ENCODE measurements at regions not wholly inside any gene's neighbourhood (a gene's known extent, or its start where the extent isn't known, plus 50 kb on each side); places are given as distances from the start of the nearest gene placed in this dataset.

DNA sequence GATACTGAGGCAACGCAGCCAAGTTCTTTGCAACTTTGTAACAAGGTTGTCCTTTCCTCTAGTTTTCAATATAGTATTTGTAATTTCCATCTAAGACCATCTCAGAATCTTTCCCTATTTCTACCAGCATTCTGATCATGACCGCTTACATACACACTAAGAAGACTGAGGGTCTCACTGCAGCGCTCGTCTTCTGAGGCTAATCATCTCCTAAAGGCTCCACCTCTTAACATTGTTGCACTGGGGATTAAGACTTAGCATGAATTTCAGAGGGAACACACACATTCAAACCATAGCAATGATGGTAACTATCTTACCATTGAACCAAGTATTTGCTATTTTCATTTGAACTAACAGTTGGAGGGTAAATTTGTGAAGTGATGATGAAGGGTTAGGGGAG, 463.3 kb upstream of the CCDC54 start:
- H3K4me3 ChIP-seq (ENCODE audit: low read depth, low read length), result no peak overlapping the region
- TF ChIP-seq, protein P1, sequence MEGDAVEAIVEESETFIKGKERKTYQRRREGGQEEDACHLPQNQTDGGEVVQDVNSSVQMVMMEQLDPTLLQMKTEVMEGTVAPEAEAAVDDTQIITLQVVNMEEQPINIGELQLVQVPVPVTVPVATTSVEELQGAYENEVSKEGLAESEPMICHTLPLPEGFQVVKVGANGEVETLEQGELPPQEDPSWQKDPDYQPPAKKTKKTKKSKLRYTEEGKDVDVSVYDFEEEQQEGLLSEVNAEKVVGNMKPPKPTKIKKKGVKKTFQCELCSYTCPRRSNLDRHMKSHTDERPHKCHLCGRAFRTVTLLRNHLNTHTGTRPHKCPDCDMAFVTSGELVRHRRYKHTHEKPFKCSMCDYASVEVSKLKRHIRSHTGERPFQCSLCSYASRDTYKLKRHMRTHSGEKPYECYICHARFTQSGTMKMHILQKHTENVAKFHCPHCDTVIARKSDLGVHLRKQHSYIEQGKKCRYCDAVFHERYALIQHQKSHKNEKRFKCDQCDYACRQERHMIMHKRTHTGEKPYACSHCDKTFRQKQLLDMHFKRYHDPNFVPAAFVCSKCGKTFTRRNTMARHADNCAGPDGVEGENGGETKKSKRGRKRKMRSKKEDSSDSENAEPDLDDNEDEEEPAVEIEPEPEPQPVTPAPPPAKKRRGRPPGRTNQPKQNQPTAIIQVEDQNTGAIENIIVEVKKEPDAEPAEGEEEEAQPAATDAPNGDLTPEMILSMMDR (IDR thresholded peaks at IDR 0.05; ENCODE audit: low read depth, low read length), result no peak

DNA sequence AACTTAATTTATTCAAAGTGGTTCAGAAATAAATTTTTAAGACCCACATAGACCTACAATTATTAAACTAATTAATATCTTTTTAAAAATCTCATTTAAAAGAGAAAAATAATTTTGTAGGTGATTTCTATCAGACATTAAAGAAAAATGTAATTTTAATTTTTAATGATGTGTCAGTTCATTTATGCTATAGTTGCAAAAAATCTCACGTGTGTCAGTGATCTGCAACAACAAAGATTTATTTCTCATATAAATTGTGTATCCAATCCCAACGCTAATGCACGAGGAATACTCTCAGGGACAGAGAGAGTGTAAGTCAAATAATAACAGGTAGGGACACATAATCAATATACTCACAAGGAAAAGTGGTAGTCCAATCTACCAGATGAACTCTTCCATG, 456.6 kb upstream of the CCDC54 start:
- H3K4me3 ChIP-seq (ENCODE audit: low read depth, low read length), result no peak overlapping the region
- TF ChIP-seq, protein P1 (IDR thresholded peaks at IDR 0.05; ENCODE audit: low read depth, low read length), result no peak

DNA sequence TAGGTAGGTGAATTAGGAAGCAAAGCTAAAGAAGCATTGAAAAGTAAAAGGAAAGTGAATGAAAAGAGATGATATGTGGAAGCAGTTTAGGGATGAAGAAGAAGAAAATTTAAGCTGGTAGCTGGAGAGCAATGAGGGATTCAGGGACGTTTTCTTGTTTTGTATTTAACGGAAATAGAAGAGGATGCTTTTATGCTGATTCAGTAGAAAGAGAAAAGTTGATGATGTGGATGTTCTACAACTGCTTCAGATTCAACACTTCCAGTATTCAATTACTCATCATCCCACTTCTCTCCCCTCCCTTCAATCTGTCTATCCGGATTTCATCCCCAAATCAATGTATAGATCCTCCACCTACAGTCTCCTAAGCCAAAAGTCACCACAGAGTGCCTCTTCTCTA, 448.2 kb upstream of the CCDC54 start:
- no peak overlapping the region for H3K4me3 ChIP-seq (ENCODE audit: low read depth, low read length)
- TF ChIP-seq, protein P1 (IDR thresholded peaks at IDR 0.05; ENCODE audit: low read depth, low read length), result no peak

DNA sequence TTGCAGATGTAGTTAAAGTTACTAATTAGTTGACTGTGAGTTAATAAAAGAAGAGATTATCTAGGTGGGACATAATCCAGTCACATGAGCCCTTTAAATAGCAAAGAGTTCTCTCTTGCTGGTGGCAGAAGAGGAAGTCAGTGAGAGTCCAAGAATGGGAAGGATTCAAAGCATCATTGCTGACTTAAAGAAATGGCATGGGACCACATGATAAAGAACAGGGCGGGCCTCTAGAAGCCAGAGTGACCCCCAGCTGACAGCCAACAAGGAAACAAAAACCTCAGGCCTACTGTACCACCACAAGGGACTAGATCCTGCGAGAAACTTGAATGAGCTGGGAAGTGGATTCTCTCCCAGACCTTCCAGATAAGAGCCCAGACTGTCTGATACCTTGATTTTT, 447.2 kb upstream of the CCDC54 start:
- no peak overlapping the region for H3K4me3 ChIP-seq (ENCODE audit: low read depth, low read length)
- TF ChIP-seq, protein P1 (IDR thresholded peaks at IDR 0.05; ENCODE audit: low read depth, low read length), result no peak

DNA sequence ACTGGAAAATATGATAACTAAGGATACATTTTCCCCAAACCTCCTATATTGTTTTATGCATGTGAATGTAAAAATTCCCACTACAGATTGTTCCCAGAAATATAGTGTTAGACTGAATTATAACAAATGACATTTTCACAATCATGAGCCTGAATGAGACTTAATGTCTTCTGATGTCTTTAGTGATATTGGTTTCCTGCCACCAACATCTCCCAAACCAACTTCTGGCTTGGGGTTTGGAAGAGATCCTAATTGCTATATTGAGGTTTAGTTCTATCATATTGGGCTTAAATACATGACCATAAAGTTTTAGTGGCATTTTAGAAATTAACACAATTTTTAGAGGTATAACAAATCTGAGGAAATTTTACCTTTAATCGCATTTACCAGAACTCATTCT, 445.3 kb upstream of the CCDC54 start:
- TF ChIP-seq, protein P1 (IDR thresholded peaks at IDR 0.05; ENCODE audit: low read depth, low read length), result no peak
- H3K4me3 ChIP-seq (ENCODE audit: low read depth, low read length), result no peak overlapping the region

DNA sequence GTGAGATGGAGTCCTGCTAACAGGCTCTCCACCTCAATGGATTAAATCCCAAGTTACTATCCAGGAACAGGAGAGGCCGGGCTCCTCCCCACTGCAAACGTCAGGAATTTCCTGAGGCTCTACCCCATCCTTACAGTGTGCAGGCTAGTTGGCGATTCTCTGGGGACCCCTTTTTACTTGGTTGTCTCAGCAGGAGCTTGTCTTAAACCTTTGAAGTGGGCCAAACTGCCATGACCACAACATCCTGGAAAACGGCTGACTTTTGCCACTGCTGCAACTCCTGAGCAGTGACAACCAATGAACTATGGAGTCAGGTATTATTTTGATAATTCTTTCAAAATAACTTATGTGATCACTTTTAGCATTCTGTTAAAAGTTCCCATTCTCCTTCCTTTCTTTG, 440.9 kb upstream of the CCDC54 start:
- no peak overlapping the region for H3K4me3 ChIP-seq (ENCODE audit: low read depth, low read length)
- TF ChIP-seq, protein P1 (IDR thresholded peaks at IDR 0.05; ENCODE audit: low read depth, low read length), result no peak

DNA sequence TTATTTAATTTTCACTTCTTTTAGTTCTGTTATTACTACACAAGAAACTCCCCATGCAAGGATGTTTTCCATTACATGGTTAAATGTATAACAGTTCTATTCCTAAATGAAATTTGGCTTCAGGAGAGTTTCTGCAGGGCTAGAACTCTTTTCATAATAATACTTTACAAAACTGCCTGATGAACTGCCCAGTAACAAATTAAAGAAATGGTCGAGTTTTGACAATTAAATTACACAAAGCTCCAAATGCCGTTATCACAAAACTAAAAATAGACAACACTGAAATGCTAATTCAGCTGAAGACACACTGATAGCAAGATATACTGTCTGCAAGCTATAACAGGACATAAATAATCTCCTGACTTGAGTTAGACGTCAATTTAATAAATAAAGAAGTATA, 435.2 kb upstream of the CCDC54 start:
- TF ChIP-seq, protein P1 (IDR thresholded peaks at IDR 0.05; ENCODE audit: low read depth, low read length), result no peak
- H3K4me3 ChIP-seq (ENCODE audit: low read depth, low read length), result no peak overlapping the region

Measured in WI38 (cell line).